ENCODE measurements at regions not wholly inside any gene's neighbourhood (a gene's known extent, or its start where the extent isn't known, plus 50 kb on each side); places are given as distances from the start of the nearest gene placed in this dataset.

- no peak for DNase-seq
Observed at GRCh38 chr5:56508249-56508648, 275.1 kb upstream of the ANKRD55 start.

- DNase-seq, result no peak
Observed at GRCh38 chr5:56507351-56507930, 274.3 kb upstream of the ANKRD55 start.

GRCh38 chr5:56506211-56506965 is 273.3 kb upstream of the ANKRD55 start:
- DNase-seq, result no peak

GRCh38 chr5:56503929-56504328 is 270.8 kb upstream of the ANKRD55 start:
- DNase-seq, result no peak

GRCh38 chr5:56501781-56502557 is 268.8 kb upstream of the ANKRD55 start:
- DNase-seq, result no peak

GRCh38 chr5:56499901-56500300 is 266.8 kb upstream of the ANKRD55 start:
- DNase-seq, result no peak

- no peak for DNase-seq
Observed at GRCh38 chr5:56499491-56499890, 266.4 kb upstream of the ANKRD55 start.

- DNase-seq, result no peak
Observed at GRCh38 chr5:56498759-56499395, 265.7 kb upstream of the ANKRD55 start.

- DNase-seq, result no peak
Observed at GRCh38 chr5:56496581-56497063, 263.5 kb upstream of the ANKRD55 start.

GRCh38 chr5:56494300-56494731 is 261.2 kb upstream of the ANKRD55 start:
- no peak for DNase-seq

GRCh38 chr5:56493766-56494165 is 260.6 kb upstream of the ANKRD55 start:
- no peak for DNase-seq

GRCh38 chr5:56493308-56493707 is 260.2 kb upstream of the ANKRD55 start:
- no peak for DNase-seq

- DNase-seq, result no peak
Observed at GRCh38 chr5:56492812-56493211, 259.7 kb upstream of the ANKRD55 start.

GRCh38 chr5:56490971-56491468 is 257.9 kb upstream of the ANKRD55 start:
- DNase-seq, result peak; percentile 68

- no peak for DNase-seq
Observed at GRCh38 chr5:56489272-56489671, 256.1 kb upstream of the ANKRD55 start.

GRCh38 chr5:56487528-56488115 is 254.5 kb upstream of the ANKRD55 start:
- DNase-seq, result no peak

- no peak for DNase-seq
Observed at GRCh38 chr5:56482363-56482762, 249.2 kb upstream of the ANKRD55 start.

- no peak for DNase-seq
Observed at GRCh38 chr5:56481428-56482357, 248.6 kb upstream of the ANKRD55 start.

GRCh38 chr5:56480705-56481427 is 247.7 kb upstream of the ANKRD55 start:
- DNase-seq, result peak; percentile 37

GRCh38 chr5:56480078-56480704 is 247.1 kb upstream of the ANKRD55 start:
- DNase-seq, result peak; percentile 15

All from activated naive CD4-positive, alpha-beta T cell treated with anti-CD3 and anti-CD28 coated beads, Interleukin-2, amount 50 U/mL, for 16 hours (primary cell).